Glutamatergic neuron (in vitro differentiated cells): ENCODE measurements at regions not wholly inside any gene's neighbourhood (a gene's known extent, or its start where the extent isn't known, plus 50 kb on each side); places are given as distances from the start of the nearest gene placed in this dataset.

Experiments used
- DNase-seq: peaks from one replicate; pipeline ENCODE4 v3.0.0; 2022
- H3K27ac Mint-ChIP-seq: one replicate; pipeline ENCODE4 v1.8.0; 2020; ENCODE audit warnings: mild to moderate bottlenecking, mixed read lengths, inconsistent platforms; ENCODE audit not compliant: unreplicated experiment
- H3K27me3 Mint-ChIP-seq: one replicate; pipeline ENCODE4 v1.8.0; 2020; ENCODE audit warnings: mild to moderate bottlenecking, moderate library complexity, mixed read lengths, inconsistent platforms; ENCODE audit not compliant: unreplicated experiment
- H3K36me3 Mint-ChIP-seq: one replicate; pipeline ENCODE4 v1.8.0; 2020; ENCODE audit warnings: mild to moderate bottlenecking, mixed read lengths, inconsistent platforms; ENCODE audit not compliant: unreplicated experiment
- H3K4me1 Mint-ChIP-seq: one replicate; pipeline ENCODE4 v1.8.0; 2020; ENCODE audit warnings: mild to moderate bottlenecking, low read depth, mixed read lengths, inconsistent platforms; ENCODE audit not compliant: unreplicated experiment
- H3K4me3 Mint-ChIP-seq: one replicate; pipeline ENCODE4 v1.8.0; 2020; ENCODE audit warnings: mild to moderate bottlenecking, mixed read lengths, inconsistent platforms; ENCODE audit not compliant: unreplicated experiment
- H3K9me3 Mint-ChIP-seq: one replicate; pipeline ENCODE4 v1.8.0; 2020; ENCODE audit warnings: mild to moderate bottlenecking, moderate library complexity, mixed read lengths, inconsistent platforms; ENCODE audit not compliant: unreplicated experiment
- TF ChIP-seq, protein P1 (sequence below): fragments of 200-600 bp; sonication (generic); IDR thresholded peaks from one replicate; pipeline ENCODE4 v1.5.0; 2021; ENCODE audit not compliant: partially characterized antibody, unreplicated experiment

DNA sequence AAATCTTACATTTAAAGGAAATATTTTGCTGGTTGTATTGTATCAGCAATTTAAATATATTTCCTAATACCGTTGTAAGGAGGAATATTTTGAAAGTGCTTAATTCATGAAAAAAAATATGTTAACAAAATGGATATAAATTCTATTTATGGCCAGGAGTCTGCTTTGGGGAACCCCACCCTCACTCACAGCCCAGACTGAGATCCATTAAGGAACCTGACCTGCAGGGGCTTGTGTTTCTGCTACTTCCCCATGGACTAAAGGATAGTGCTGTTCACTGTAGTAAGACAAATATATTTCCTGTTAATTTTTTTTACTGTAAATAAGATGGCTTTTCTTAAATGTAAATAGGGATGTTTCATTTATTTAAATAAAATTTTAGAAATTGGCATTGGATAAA lies 221.9 kb upstream of the COL3A1 start:
- Mint-ChIP-seq H3K36me3 (no peaks in the 10 kb centered on the region), H3K27ac (no peak overlapping the region), H3K9me3 (no peaks in the 10 kb centered on the region), H3K4me1 (no peaks in the 10 kb centered on the region), H3K4me3 (no peak overlapping the region), H3K27me3 (no peaks in the 10 kb centered on the region)
- TF ChIP-seq, protein P1, sequence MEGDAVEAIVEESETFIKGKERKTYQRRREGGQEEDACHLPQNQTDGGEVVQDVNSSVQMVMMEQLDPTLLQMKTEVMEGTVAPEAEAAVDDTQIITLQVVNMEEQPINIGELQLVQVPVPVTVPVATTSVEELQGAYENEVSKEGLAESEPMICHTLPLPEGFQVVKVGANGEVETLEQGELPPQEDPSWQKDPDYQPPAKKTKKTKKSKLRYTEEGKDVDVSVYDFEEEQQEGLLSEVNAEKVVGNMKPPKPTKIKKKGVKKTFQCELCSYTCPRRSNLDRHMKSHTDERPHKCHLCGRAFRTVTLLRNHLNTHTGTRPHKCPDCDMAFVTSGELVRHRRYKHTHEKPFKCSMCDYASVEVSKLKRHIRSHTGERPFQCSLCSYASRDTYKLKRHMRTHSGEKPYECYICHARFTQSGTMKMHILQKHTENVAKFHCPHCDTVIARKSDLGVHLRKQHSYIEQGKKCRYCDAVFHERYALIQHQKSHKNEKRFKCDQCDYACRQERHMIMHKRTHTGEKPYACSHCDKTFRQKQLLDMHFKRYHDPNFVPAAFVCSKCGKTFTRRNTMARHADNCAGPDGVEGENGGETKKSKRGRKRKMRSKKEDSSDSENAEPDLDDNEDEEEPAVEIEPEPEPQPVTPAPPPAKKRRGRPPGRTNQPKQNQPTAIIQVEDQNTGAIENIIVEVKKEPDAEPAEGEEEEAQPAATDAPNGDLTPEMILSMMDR, result no peak
- DNase-seq, result no peak

DNA sequence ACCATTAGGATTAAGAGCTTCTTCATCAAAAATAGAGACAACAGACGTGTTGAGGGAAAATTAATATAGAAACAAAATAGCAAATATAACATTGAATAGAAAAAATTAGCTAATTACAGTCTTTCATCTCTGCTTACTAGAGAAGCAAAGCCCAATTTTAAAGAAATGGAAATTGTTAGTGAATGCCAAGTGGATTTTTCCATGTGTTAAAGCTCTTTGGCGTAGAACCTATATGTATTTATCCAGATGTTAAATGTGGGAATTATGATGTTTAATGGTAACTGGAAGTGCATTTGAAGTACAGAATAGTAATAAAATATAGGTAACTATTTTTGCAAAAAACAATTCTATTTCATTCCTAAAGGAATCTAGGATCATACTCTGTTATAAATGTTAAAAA lies 212.0 kb upstream of the COL3A1 start:
- H3K4me1 Mint-ChIP-seq, result no peaks in the 10 kb centered on the region
- no peak overlapping the region for H3K4me3 Mint-ChIP-seq
- H3K27ac Mint-ChIP-seq, result no peak overlapping the region
- no peaks in the 10 kb centered on the region for H3K27me3 Mint-ChIP-seq
- DNase-seq, result no peak
- no peaks in the 10 kb centered on the region for H3K36me3 Mint-ChIP-seq
- no peaks in the 10 kb centered on the region for H3K9me3 Mint-ChIP-seq
- TF ChIP-seq, protein P1, result no peak

DNA sequence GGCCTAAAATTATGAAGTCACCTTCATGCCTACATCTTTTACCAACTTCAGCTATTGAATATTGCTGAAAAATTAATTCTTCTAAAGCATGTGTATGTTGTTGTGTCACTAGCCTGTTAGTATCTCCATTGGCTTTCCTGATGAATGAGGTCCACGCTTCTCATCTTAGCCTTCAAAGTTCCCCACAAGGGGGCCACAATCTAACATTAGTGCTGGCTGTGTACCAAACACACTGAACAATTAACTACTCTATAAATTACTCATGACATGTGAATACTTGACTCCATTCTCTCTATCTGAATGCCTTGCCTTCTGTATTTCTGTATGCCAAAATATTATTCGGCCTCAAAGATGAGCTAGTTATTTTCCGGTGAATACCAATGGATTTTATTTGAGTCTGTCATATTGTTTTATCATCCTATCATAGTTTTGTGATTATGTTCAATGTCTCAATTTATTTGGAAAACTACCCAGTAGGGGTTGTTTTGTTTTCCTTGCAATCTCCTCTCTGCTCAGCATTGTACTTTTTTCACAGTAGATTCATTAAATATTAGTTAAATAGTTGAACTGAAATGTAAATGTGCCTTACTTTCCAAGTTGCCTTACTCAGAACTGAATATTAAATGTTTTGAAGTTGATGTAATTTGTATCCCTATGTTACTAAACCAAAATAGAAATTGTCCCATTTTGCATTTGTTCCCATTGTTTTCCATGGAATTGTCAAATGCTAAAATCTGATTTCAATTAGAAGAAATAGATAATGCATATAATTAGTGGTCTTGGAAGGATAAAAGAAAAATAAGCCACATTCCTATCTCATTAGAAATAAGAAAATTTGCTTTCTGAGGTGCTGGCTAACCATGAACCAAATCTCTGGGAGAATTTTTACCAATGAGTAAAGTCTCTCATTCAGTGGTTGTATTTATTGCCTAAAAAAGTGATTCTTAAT lies 208.4 kb upstream of the COL3A1 start:
- H3K4me1 Mint-ChIP-seq, result no peaks in the 10 kb centered on the region
- TF ChIP-seq, protein P1, result peak; percentile 51
- no peaks in the 10 kb centered on the region for H3K27me3 Mint-ChIP-seq
- H3K27ac Mint-ChIP-seq, result no peak overlapping the region
- H3K36me3 Mint-ChIP-seq, result no peaks in the 10 kb centered on the region
- no peak for DNase-seq
- H3K4me3 Mint-ChIP-seq, result no peak overlapping the region
- no peaks in the 10 kb centered on the region for H3K9me3 Mint-ChIP-seq

DNA sequence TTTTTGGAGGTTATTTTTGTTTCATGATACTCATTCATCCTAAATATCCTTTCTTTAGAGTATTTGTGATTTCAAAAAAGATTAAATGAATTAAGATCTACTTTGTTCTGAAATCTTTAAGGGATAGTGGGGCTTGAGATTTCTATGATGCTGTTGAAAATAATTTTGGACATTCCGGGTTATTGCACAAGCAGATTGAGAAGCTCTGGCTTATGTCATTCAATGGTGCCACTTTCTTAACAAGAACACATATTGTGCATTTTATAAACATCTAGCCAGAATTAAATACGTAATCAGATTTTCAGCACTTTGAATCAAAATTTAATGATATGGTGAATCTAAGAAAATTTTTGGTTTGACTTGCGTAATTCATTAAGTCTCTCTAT lies 207.7 kb upstream of the COL3A1 start:
- TF ChIP-seq, protein P1, result no peak
- Mint-ChIP-seq H3K4me3 (no peak overlapping the region), H3K27ac (no peak overlapping the region), H3K36me3 (no peaks in the 10 kb centered on the region), H3K9me3 (no peaks in the 10 kb centered on the region), H3K4me1 (no peaks in the 10 kb centered on the region), H3K27me3 (no peaks in the 10 kb centered on the region)
- no peak for DNase-seq

GRCh38 chr2:188767176-188767575 lies 207.0 kb upstream of the COL3A1 start:
- TF ChIP-seq, protein P1, result no peak
- no peak overlapping the region for H3K27ac Mint-ChIP-seq
- H3K4me1 Mint-ChIP-seq, result no peaks in the 10 kb centered on the region
- H3K27me3 Mint-ChIP-seq, result no peaks in the 10 kb centered on the region
- H3K4me3 Mint-ChIP-seq, result no peak overlapping the region
- DNase-seq, result no peak
- no peaks in the 10 kb centered on the region for H3K36me3 Mint-ChIP-seq
- no peaks in the 10 kb centered on the region for H3K9me3 Mint-ChIP-seq
